ENCODE measurements at regions not wholly inside any gene's neighbourhood (a gene's known extent, or its start where the extent isn't known, plus 50 kb on each side); places are given as distances from the start of the nearest gene placed in this dataset.
"Not testable (repeated sequence)": the region's sequence is repeated elsewhere in the genome, so short reads cannot be mapped to it uniquely, and the experiment has no call there.

DNA sequence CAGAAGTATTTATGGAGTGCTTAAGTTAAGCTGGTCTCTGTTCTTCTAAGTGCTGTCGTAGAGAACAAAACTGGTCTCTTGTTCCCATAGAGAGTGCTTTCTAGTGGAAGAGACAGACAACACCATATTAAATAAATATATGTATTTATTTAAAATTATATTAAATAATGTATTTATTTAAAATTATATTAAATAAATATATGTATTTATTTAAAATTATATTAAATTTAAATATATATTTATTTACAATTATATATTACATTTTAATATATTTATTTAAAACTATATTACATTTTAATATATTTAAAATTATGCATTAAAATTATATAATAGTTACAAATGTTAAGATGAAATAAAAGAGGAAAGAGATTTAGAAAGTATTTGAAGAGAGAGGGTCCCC is 175.5 kb upstream of the OLFM3 start:
- H3K27me3 ChIP-seq (replicated peaks; ENCODE audit: control insufficient read depth, insufficient read depth, low read length) = no peaks in the 10 kb centered on the region
- no peaks in the 10 kb centered on the region for H3K9me3 ChIP-seq (ENCODE audit: control insufficient read depth, low read length)
- H3K4me3 ChIP-seq (ENCODE audit: low read length) = no peak overlapping the region
- no peak overlapping the region for H3K9ac ChIP-seq (ENCODE audit: low read length)
- H3K4me1 ChIP-seq (ENCODE audit: control insufficient read depth, insufficient read depth, low read length) = no peaks in the 10 kb centered on the region
- H3K36me3 ChIP-seq (ENCODE audit: control insufficient read depth, insufficient read depth, low read length, severe bottlenecking) = no peaks in the 10 kb centered on the region
- no peak for DNase-seq (ENCODE audit: low read depth)

DNA sequence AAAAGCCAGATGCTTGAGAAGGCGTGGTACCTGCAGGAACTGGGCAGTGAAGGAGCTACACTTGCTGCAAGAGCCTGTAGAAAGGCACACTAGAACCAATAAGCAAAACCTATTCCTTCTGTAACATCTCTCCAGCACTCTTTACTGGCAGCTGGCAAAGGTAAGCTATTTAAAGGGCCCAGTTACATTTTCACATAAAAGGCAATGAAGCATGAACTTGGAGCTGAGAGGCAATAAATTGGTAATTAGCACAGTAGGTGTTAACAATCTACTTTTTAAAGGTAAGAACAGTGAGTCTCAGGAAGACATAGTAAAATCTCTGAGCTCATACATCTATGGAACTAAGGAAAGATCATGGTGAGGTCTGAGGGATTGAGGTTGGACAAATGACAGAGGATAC is 167.1 kb upstream of the OLFM3 start:
- H3K36me3 ChIP-seq (ENCODE audit: control insufficient read depth, insufficient read depth, low read length, severe bottlenecking) = no peaks in the 10 kb centered on the region
- no peaks in the 10 kb centered on the region for H3K27me3 ChIP-seq (replicated peaks; ENCODE audit: control insufficient read depth, insufficient read depth, low read length)
- H3K9ac ChIP-seq (ENCODE audit: low read length) = no peak overlapping the region
- no peak overlapping the region for H3K4me3 ChIP-seq (ENCODE audit: low read length)
- H3K4me1 ChIP-seq (ENCODE audit: control insufficient read depth, insufficient read depth, low read length) = no peaks in the 10 kb centered on the region
- no peaks in the 10 kb centered on the region for H3K9me3 ChIP-seq (ENCODE audit: control insufficient read depth, low read length)
- DNase-seq (ENCODE audit: low read depth) = no peak

DNA sequence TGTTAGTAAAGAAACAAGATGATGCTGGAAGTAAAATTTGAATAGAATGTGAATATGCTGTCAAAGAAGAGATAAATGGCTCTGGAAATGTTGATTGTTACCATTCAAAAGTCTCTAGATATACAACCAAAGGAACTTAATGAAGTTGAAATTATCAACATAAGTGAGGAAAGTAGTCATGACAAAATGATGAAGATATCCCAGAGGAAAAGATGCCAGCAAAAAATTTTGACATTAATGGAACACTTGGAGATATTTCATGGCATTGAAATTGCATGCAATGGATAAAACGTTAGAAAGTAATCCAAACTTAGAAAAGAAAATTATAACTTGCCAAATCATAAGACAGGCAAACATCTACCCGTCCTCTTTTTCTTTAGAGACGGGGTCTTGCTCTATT is 154.5 kb upstream of the OLFM3 start:
- Histone ChIP-seq H3K4me3 (ENCODE audit: low read length) (no peak overlapping the region), H3K27me3 (replicated peaks; ENCODE audit: control insufficient read depth, insufficient read depth, low read length) (no peaks in the 10 kb centered on the region), H3K4me1 (ENCODE audit: control insufficient read depth, insufficient read depth, low read length) (no peaks in the 10 kb centered on the region), H3K36me3 (ENCODE audit: control insufficient read depth, insufficient read depth, low read length, severe bottlenecking) (no peaks in the 10 kb centered on the region), H3K9ac (ENCODE audit: low read length) (no peak overlapping the region), H3K9me3 (ENCODE audit: control insufficient read depth, low read length) (no peaks in the 10 kb centered on the region)
- DNase-seq (ENCODE audit: low read depth) = no peak

DNA sequence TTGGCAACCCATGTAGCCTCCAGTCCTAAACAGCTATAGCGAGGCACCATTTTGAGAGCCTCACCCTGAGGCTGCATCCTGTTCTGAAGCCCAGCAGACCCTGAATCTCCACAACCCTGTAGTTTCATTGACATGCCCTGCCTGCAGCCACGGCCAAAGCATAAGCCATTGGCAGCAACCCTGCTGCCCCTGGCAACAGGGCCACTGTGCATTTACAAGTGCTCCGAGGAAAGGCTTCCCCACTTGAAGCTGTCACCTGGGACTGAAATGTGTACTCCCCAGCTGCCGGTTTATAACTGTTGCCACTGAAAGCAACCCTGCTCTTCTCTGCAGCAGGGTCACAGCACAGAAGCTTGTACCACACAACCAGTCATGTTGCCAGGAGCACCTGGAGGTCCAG is 124.2 kb upstream of the OLFM3 start:
- DNase-seq (ENCODE audit: low read depth) = no peak
- H3K4me3 ChIP-seq (ENCODE audit: low read length) = no peak overlapping the region

DNA sequence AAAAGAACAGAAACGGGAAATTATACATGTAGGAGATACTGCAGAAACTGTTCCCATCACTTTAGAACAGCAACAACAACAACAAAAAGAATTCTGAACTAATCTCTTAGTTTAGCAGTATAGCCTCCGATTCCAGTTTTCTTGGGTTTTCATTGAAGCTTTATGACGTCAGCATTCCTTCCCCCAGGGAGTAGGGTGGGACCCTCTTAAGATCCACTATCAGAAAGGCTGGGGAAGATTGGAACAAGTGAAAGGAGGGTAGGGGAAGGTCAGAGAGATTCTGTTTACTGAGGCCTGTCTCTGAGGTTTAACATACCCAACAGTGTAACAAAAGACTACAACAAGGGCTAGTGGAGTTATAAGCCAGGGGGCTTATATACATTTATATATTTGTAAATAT is 121.4 kb upstream of the OLFM3 start:
- no peak for DNase-seq (ENCODE audit: low read depth)
- no peak overlapping the region for H3K4me3 ChIP-seq (ENCODE audit: low read length)
- H3K4me1 ChIP-seq (ENCODE audit: control insufficient read depth, insufficient read depth, low read length) = no peaks in the 10 kb centered on the region
- H3K27me3 ChIP-seq (replicated peaks; ENCODE audit: control insufficient read depth, insufficient read depth, low read length) = no peaks in the 10 kb centered on the region
- H3K9ac ChIP-seq (ENCODE audit: low read length) = no peak overlapping the region
- no peaks in the 10 kb centered on the region for H3K36me3 ChIP-seq (ENCODE audit: control insufficient read depth, insufficient read depth, low read length, severe bottlenecking)
- no peaks in the 10 kb centered on the region for H3K9me3 ChIP-seq (ENCODE audit: control insufficient read depth, low read length)

More for the DNA sequence above, 124.2 kb upstream of the OLFM3 start:
- Histone ChIP-seq H3K27me3 (replicated peaks; ENCODE audit: control insufficient read depth, insufficient read depth, low read length) (no peaks in the 10 kb centered on the region), H3K9me3 (ENCODE audit: control insufficient read depth, low read length) (no peaks in the 10 kb centered on the region), H3K36me3 (ENCODE audit: control insufficient read depth, insufficient read depth, low read length, severe bottlenecking) (no peaks in the 10 kb centered on the region), H3K4me1 (ENCODE audit: control insufficient read depth, insufficient read depth, low read length) (no peaks in the 10 kb centered on the region), H3K9ac (ENCODE audit: low read length) (no peak overlapping the region)

DNA sequence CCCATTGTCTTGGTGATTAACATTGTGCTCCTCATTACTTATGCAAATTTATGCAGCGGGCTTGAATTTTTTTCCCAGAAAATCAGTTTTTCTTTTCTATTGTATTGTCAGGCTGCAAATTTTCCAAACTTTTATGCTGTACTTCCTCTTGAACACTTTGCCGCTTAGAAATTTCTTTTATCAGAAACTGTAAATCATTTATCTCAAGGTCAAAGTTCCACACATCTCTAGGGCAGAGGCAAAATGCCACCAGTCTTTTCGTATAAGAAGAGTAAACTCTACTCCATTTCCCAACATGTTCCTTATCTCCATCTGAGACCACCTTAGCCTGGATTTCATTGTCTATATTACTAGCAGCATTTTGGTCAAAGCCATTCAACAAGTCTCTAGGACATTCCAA is 113.9 kb upstream of the OLFM3 start:
- no peaks in the 10 kb centered on the region for H3K36me3 ChIP-seq (ENCODE audit: control insufficient read depth, insufficient read depth, low read length, severe bottlenecking)
- no peaks in the 10 kb centered on the region for H3K9me3 ChIP-seq (ENCODE audit: control insufficient read depth, low read length)
- no peak for DNase-seq (ENCODE audit: low read depth)
- H3K27me3 ChIP-seq (replicated peaks; ENCODE audit: control insufficient read depth, insufficient read depth, low read length) = no peaks in the 10 kb centered on the region
- no peak overlapping the region for H3K4me3 ChIP-seq (ENCODE audit: low read length)
- H3K4me1 ChIP-seq (ENCODE audit: control insufficient read depth, insufficient read depth, low read length) = no peaks in the 10 kb centered on the region
- H3K9ac ChIP-seq (ENCODE audit: low read length) = no peak overlapping the region

DNA sequence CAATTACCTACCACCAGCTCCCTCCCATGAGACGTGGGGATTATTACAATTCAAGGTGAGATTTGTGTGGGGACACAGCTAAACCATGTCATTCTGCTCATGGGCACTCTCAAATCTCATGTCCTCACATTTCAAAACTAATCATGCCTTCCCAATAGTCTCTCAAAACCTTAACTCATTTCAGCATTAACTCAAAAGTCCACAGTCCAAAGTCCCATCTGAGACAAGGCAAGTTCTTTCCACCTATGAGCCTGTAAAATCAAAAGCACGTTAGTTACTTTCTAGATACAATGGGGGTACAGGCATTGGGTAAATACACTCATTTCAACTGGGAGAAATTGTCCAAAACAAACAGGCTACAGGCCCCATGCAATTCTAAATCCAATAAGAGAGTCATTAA is 112.8 kb upstream of the OLFM3 start:
- H3K36me3 ChIP-seq (ENCODE audit: control insufficient read depth, insufficient read depth, low read length, severe bottlenecking); H3K9me3 ChIP-seq (ENCODE audit: control insufficient read depth, low read length); H3K4me3 ChIP-seq (ENCODE audit: low read length); DNase-seq (ENCODE audit: low read depth); H3K27me3 ChIP-seq (replicated peaks; ENCODE audit: control insufficient read depth, insufficient read depth, low read length); H3K4me1 ChIP-seq (ENCODE audit: control insufficient read depth, insufficient read depth, low read length); H3K9ac ChIP-seq (ENCODE audit: low read length): not testable (repeated sequence)

DNA sequence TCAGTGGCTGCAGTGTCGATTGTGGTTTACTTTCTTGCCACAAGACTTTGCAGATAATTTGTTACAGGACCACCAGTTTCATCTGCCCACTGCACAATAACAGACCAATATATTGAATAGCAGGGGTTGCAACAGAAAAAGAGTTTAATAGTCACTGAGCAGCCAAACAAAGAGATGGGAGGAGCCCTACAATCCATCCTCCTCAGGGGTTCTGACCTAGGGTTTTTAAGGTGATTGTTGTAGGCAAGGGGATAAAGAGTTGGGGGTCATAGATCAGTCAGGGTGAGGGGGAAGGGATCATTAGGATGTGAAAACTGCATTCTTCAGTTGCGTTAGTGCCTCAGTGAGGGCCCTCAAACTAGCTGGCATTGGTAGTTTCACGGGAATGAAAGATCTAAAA is 110.7 kb upstream of the OLFM3 start:
- H3K4me1 ChIP-seq (ENCODE audit: control insufficient read depth, insufficient read depth, low read length) = no peaks in the 10 kb centered on the region
- no peak overlapping the region for H3K4me3 ChIP-seq (ENCODE audit: low read length)
- no peak overlapping the region for H3K9ac ChIP-seq (ENCODE audit: low read length)
- no peak for DNase-seq (ENCODE audit: low read depth)
- no peaks in the 10 kb centered on the region for H3K9me3 ChIP-seq (ENCODE audit: control insufficient read depth, low read length)
- H3K36me3 ChIP-seq (ENCODE audit: control insufficient read depth, insufficient read depth, low read length, severe bottlenecking) = no peaks in the 10 kb centered on the region
- no peaks in the 10 kb centered on the region for H3K27me3 ChIP-seq (replicated peaks; ENCODE audit: control insufficient read depth, insufficient read depth, low read length)

DNA sequence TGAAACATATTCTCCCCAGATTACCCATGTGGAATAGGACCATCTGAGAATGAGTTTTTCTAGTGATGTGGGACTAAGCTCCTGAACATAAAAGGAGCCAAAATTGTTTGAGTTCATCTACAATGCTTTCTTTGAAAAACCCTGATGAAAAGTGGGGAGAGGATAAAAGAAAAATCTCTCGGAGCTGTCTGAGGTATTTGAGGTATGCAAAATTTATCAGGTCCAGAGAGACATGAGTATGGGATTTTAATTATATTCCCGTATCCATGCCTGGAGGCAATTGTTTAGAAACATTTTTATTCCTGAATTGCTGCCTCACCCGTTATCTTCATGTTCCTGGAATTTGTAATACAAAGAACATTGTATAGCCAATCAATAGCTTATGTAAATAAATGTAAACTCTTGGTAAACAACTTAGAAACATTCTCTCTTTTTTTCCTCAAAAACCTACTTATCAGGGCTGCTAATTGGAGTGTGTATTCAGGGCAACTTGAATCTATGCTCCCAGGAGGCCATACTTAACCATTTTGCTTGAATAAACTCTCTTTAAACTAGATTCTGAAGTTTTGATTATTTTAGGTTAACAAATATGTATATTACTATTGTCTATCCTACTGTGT is 109.3 kb upstream of the OLFM3 start:
- Histone ChIP-seq H3K9me3 (ENCODE audit: control insufficient read depth, low read length) (no peaks in the 10 kb centered on the region), H3K27me3 (replicated peaks; ENCODE audit: control insufficient read depth, insufficient read depth, low read length) (no peaks in the 10 kb centered on the region), H3K9ac (ENCODE audit: low read length) (no peak overlapping the region), H3K4me3 (ENCODE audit: low read length) (no peak overlapping the region), H3K36me3 (ENCODE audit: control insufficient read depth, insufficient read depth, low read length, severe bottlenecking) (no peaks in the 10 kb centered on the region), H3K4me1 (ENCODE audit: control insufficient read depth, insufficient read depth, low read length) (no peaks in the 10 kb centered on the region)
- no peak for DNase-seq (ENCODE audit: low read depth)

DNA sequence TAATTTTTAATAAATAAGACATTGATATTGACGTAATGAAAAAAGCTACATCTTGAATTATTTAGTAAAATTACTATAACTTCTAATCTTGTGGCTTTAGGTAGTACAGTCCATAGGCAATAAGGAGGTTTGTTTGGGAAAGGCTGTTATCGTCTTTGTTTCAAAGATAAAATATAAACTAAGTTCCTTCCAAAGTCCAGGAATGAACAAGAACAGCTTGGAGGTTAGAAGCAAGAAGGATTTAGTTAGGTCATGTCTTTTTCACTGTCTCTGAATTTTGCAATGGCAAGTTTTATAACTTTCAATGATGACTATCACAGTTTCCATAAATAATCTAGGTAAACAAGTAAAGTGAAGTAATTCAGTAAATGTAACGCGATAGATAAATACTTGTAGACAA is 106.9 kb upstream of the OLFM3 start:
- Histone ChIP-seq H3K4me3 (ENCODE audit: low read length) (no peak overlapping the region), H3K36me3 (ENCODE audit: control insufficient read depth, insufficient read depth, low read length, severe bottlenecking) (no peaks in the 10 kb centered on the region), H3K9me3 (ENCODE audit: control insufficient read depth, low read length) (no peaks in the 10 kb centered on the region), H3K4me1 (ENCODE audit: control insufficient read depth, insufficient read depth, low read length) (no peaks in the 10 kb centered on the region), H3K27me3 (replicated peaks; ENCODE audit: control insufficient read depth, insufficient read depth, low read length) (no peaks in the 10 kb centered on the region), H3K9ac (ENCODE audit: low read length) (no peak overlapping the region)
- DNase-seq (ENCODE audit: low read depth) = no peak

DNA sequence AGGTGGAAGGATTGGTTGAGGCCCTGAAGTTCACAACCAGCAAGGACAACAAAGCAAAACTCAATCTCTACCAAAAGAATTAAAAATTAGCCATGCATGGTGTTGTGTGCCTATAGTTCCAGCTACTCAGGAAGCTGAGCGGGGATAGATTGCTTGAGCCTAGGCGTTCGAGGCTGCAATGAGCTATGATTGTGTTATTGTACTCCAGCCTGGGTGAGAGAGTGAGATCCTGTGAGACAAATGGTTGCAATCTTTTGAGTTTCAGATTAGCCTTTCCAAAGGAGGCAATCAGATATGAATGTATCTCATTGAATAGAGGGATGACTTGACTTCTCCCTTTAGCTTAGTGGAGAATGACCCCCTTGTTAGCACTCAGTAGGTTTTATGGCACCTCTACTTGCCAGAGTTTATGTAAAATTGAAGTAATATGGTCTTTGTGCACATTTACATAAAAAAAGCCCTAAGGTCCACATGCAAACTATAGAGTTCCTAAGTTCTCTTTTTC is 105.6 kb upstream of the OLFM3 start:
- H3K9me3 ChIP-seq (ENCODE audit: control insufficient read depth, low read length) = no peaks in the 10 kb centered on the region
- DNase-seq (ENCODE audit: low read depth) = no peak
- H3K4me1 ChIP-seq (ENCODE audit: control insufficient read depth, insufficient read depth, low read length) = no peaks in the 10 kb centered on the region
- no peak overlapping the region for H3K4me3 ChIP-seq (ENCODE audit: low read length)
- H3K27me3 ChIP-seq (replicated peaks; ENCODE audit: control insufficient read depth, insufficient read depth, low read length) = no peaks in the 10 kb centered on the region
- no peak overlapping the region for H3K9ac ChIP-seq (ENCODE audit: low read length)
- no peaks in the 10 kb centered on the region for H3K36me3 ChIP-seq (ENCODE audit: control insufficient read depth, insufficient read depth, low read length, severe bottlenecking)

DNA sequence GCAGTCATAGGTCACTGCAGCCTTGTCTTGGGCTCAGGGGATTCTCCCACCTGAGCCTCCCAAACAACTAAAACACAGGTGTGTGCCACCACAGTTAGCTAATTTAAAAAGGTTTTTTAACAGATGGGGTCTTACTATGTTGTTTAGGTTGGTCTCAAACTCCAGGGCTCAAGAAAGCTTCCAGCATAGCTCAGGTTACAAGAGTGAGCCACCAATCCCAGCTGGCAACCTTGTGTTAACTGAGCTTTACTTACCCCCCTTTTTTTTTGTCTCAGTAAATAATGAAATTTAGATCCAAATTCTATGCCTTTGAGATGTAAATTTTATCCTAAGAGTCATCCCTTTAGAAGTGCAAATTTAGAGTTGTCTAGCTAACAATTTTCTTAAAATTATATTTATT is 103.9 kb upstream of the OLFM3 start:
- Histone ChIP-seq H3K9ac (ENCODE audit: low read length) (no peak overlapping the region), H3K36me3 (ENCODE audit: control insufficient read depth, insufficient read depth, low read length, severe bottlenecking) (no peaks in the 10 kb centered on the region), H3K4me1 (ENCODE audit: control insufficient read depth, insufficient read depth, low read length) (no peaks in the 10 kb centered on the region)

More for the DNA sequence above, 103.9 kb upstream of the OLFM3 start:
- Histone ChIP-seq H3K9me3 (ENCODE audit: control insufficient read depth, low read length) (no peaks in the 10 kb centered on the region), H3K4me3 (ENCODE audit: low read length) (no peak overlapping the region), H3K27me3 (replicated peaks; ENCODE audit: control insufficient read depth, insufficient read depth, low read length) (no peaks in the 10 kb centered on the region)
- no peak for DNase-seq (ENCODE audit: low read depth)
